ENCODE measurements at regions not wholly inside any gene's neighbourhood (a gene's known extent, or its start where the extent isn't known, plus 50 kb on each side); places are given as distances from the start of the nearest gene placed in this dataset.

DNA sequence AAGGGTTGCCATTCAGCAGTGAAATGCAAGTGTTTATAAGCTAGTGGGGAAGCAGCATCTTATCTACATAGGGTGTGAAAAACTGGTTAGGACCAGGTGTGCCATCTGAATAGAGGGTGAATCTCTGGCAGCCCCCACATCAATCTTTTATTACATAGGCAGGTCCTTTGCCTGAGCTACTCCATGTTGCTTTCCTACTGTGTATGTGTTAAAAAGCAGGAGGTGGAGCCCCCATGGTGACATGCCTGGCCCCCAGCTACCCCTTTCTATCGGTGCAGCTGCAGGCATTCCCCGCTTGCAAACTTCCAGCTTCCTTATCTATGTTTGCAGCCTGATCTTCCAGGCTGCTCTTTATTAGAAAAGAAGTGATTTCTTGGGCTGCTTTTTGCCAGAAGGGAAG lies 353.5 kb downstream of the SPATA31D1 start:
- Histone ChIP-seq H3K4me2 (no peak overlapping the region), H3K4me3 (no peak overlapping the region), H3K27ac (no peak overlapping the region), H3K9ac (no peak overlapping the region), H3K27me3 (no peaks in the 10 kb centered on the region), H3F3A (ENCODE audit: low read depth) (no peaks in the 10 kb centered on the region), H4K20me1 (ENCODE audit: low read depth) (no peaks in the 10 kb centered on the region), H3K79me2 (ENCODE audit: low read depth) (no peaks in the 10 kb centered on the region), H2AFZ (replicated peaks) (no peak overlapping the region), H3K4me1 (no peaks in the 10 kb centered on the region), H3K36me3 (no peaks in the 10 kb centered on the region), H3K9me3 (ENCODE audit: low read depth) (no peaks in the 10 kb centered on the region)
- Mint-ChIP-seq H3K27me3 (ENCODE audit: insufficient read depth, low read depth) (peaks cover 4% of the 10 kb centered on the region), H3K9me3 (peaks cover 16% of the 10 kb centered on the region), H3K4me1 (peaks cover 3% of the 10 kb centered on the region), H3K27ac (no peak overlapping the region), H3K36me3 (peaks cover 5% of the 10 kb centered on the region), H3K4me3 (no peak overlapping the region)
- TF ChIP-seq EZH2 (IDR thresholded peaks at IDR 0.05) (no peak), CTCF (IDR thresholded peaks at IDR 0.05) (no peak), EZH2phosphoT487 (IDR thresholded peaks at IDR 0.05) (no peak)
- no peak for DNase-seq (ENCODE audit: low spot score)

DNA sequence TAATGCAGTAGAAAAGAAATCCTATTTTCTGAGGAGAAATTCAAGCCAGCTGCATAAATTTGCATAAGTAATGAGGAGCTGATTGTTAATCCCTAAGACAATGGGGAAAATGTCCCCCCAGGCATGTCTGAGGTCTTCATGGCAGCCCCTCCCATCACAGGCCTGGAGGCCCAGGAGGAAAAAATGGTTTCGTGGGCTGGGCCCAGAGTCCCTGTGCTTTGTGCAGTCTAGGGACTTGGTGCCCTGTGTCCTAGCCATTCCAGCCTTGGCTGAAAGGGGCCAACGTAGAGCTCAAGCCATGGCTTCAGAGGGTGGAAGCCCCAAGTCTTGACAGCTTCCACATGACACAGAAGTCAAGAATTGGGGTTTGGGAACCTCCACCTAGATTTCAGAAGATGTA lies 357.5 kb downstream of the SPATA31D1 start:
- Mint-ChIP-seq H3K4me1 (peaks cover 3% of the 10 kb centered on the region), H3K4me3 (no peak overlapping the region), H3K9me3 (peaks cover 30% of the 10 kb centered on the region), H3K27ac (no peak overlapping the region), H3K27me3 (ENCODE audit: insufficient read depth, low read depth) (peaks cover 3% of the 10 kb centered on the region), H3K36me3 (peaks cover 7% of the 10 kb centered on the region)
- Histone ChIP-seq H3K4me1 (peaks cover 5% of the 10 kb centered on the region), H2AFZ (replicated peaks) (no peak overlapping the region), H3K79me2 (ENCODE audit: low read depth) (no peaks in the 10 kb centered on the region), H3F3A (ENCODE audit: low read depth) (no peaks in the 10 kb centered on the region), H3K4me3 (no peak overlapping the region), H3K27me3 (no peaks in the 10 kb centered on the region), H3K4me2 (no peak overlapping the region), H3K9ac (no peak overlapping the region), H4K20me1 (ENCODE audit: low read depth) (no peaks in the 10 kb centered on the region), H3K9me3 (ENCODE audit: low read depth) (no peaks in the 10 kb centered on the region), H3K27ac (no peak overlapping the region), H3K36me3 (no peaks in the 10 kb centered on the region)
- DNase-seq (ENCODE audit: low spot score), result no peak
- TF ChIP-seq CTCF (IDR thresholded peaks at IDR 0.05), result no peak
- no peak for TF ChIP-seq EZH2phosphoT487 (IDR thresholded peaks at IDR 0.05)
- no peak for TF ChIP-seq EZH2 (IDR thresholded peaks at IDR 0.05)

- H2AFZ ChIP-seq (replicated peaks), result no peak overlapping the region
- H3K4me2 ChIP-seq, result no peak overlapping the region
These were observed 365.2 kb downstream of the SPATA31D1 start for GRCh38 chr9:82353631-82354278.

More at GRCh38 chr9:82353631-82354278, 365.2 kb downstream of the SPATA31D1 start:
- TF ChIP-seq EZH2 (IDR thresholded peaks at IDR 0.05) (no peak), CTCF (IDR thresholded peaks at IDR 0.05) (no peak), EZH2phosphoT487 (IDR thresholded peaks at IDR 0.05) (no peak)
- Mint-ChIP-seq H3K4me1 (no peaks in the 10 kb centered on the region), H3K36me3 (no peaks in the 10 kb centered on the region), H3K27me3 (ENCODE audit: insufficient read depth, low read depth) (no peaks in the 10 kb centered on the region), H3K27ac (no peak overlapping the region), H3K9me3 (peaks cover 2% of the 10 kb centered on the region), H3K4me3 (no peak overlapping the region)
- Histone ChIP-seq H3K4me1 (peaks cover 5% of the 10 kb centered on the region), H3K27me3 (no peaks in the 10 kb centered on the region), H3K27ac (no peak overlapping the region), H3K9me3 (ENCODE audit: low read depth) (no peaks in the 10 kb centered on the region), H3K4me3 (no peak overlapping the region), H3K9ac (no peak overlapping the region), H3K36me3 (no peaks in the 10 kb centered on the region), H3K79me2 (ENCODE audit: low read depth) (no peaks in the 10 kb centered on the region), H4K20me1 (ENCODE audit: low read depth) (no peaks in the 10 kb centered on the region), H3F3A (ENCODE audit: low read depth) (no peaks in the 10 kb centered on the region)
- no peak for DNase-seq (ENCODE audit: low spot score)
